GM23338 (cell line): ENCODE measurements at regions not wholly inside any gene's neighbourhood (a gene's known extent, or its start where the extent isn't known, plus 50 kb on each side); places are given as distances from the start of the nearest gene placed in this dataset.

Experiments used
- ATAC-seq: fragments of 200-7000 bp; cut with Tn5 transposase; 3 replicates; pipeline ENCODE4 v1.9.1; 2020
- DNase-seq: peaks from one replicate; pipeline ENCODE4 v3.0.0-alpha.2; 2015; ENCODE audit warnings: low spot score
- H2AFZ ChIP-seq: fragments of 200-600 bp; sonication (generic); 2 replicates; pipeline ENCODE4 v1.8.0; 2016; ENCODE audit warnings: antibody characterized with exemption, mild to moderate bottlenecking, moderate library complexity
- H3F3A ChIP-seq: fragments of 200-600 bp; sonication (generic); replicated peaks from 2 replicates; pipeline ENCODE4 v1.8.0; 2017; ENCODE audit warnings: antibody characterized with exemption, mixed run types, low read depth
- H3K27ac ChIP-seq: fragments of 200-600 bp; sonication (generic); 2 replicates; pipeline ENCODE4 v1.6.1; 2016; ENCODE audit warnings: low read depth
- H3K27me3 ChIP-seq: fragments of 200-600 bp; sonication (generic); 2 replicates; pipeline ENCODE4 v1.8.0; 2016; ENCODE audit warnings: mild to moderate bottlenecking, mixed run types, moderate library complexity; ENCODE audit not compliant: insufficient read depth
- H3K36me3 ChIP-seq: fragments of 200-600 bp; sonication (generic); 2 replicates; pipeline ENCODE4 v1.8.0; 2016; ENCODE audit warnings: mild to moderate bottlenecking; ENCODE audit not compliant: insufficient read depth
- H3K4me1 ChIP-seq: fragments of 200-600 bp; sonication (generic); 2 replicates; pipeline ENCODE4 v1.8.0; 2016; ENCODE audit warnings: mild to moderate bottlenecking, moderate library complexity; ENCODE audit not compliant: insufficient read depth
- H3K4me2 ChIP-seq: fragments of 200-600 bp; sonication (generic); 2 replicates; pipeline ENCODE4 v1.7.1; 2017; ENCODE audit warnings: mixed run types
- H3K4me3 ChIP-seq: fragments of 200-600 bp; sonication (generic); 2 replicates; pipeline ENCODE4 v1.6.1; 2016; ENCODE audit warnings: mixed run types
- H3K79me2 ChIP-seq: fragments of 200-600 bp; sonication (generic); replicated peaks from 2 replicates; pipeline ENCODE4 v1.8.0; 2017; ENCODE audit warnings: mild to moderate bottlenecking; ENCODE audit not compliant: insufficient read depth
- H3K9me2 ChIP-seq: fragments of 200-600 bp; sonication (generic); 2 replicates; pipeline ENCODE4 v1.8.0; 2017; ENCODE audit not compliant: insufficient read depth
- H4K20me1 ChIP-seq: fragments of 200-600 bp; sonication (generic); replicated peaks from 2 replicates; pipeline ENCODE4 v1.8.0; 2017; ENCODE audit warnings: mild to moderate bottlenecking; ENCODE audit not compliant: insufficient read depth
- H3K27ac Mint-ChIP-seq: 2 replicates; pipeline ENCODE4 v1.8.0; 2020; ENCODE audit warnings: inconsistent platforms, mild to moderate bottlenecking, moderate library complexity, mixed read lengths
- H3K27me3 Mint-ChIP-seq: 3 replicates; pipeline ENCODE4 v1.8.0; 2022; ENCODE audit warnings: low read depth, mild to moderate bottlenecking, moderate library complexity, mixed read lengths, inconsistent platforms; ENCODE audit not compliant: insufficient read depth, poor library complexity
- H3K36me3 Mint-ChIP-seq: 3 replicates; pipeline ENCODE4 v1.8.0; 2021; ENCODE audit warnings: low read depth, mild to moderate bottlenecking, inconsistent platforms, moderate library complexity, mixed read lengths
- H3K4me1 Mint-ChIP-seq: 3 replicates; pipeline ENCODE4 v1.8.0; 2020; ENCODE audit warnings: mild to moderate bottlenecking, inconsistent platforms, mixed read lengths
- H3K4me3 Mint-ChIP-seq: 3 replicates; pipeline ENCODE4 v1.8.0; 2021; ENCODE audit warnings: moderate library complexity, mild to moderate bottlenecking, inconsistent platforms, mixed read lengths
- H3K9me3 Mint-ChIP-seq: 3 replicates; pipeline ENCODE4 v1.8.0; 2020; ENCODE audit warnings: moderate library complexity, mild to moderate bottlenecking, inconsistent platforms, mixed read lengths
- CREB1 ChIP-seq: fragments of 250-450 bp; sonication (Bioruptor Pico); IDR thresholded peaks from 2 replicates; pipeline ENCODE4 v1.5.0; 2020; ENCODE audit warnings: low read depth, mild to moderate bottlenecking, moderate library complexity
- EZH2 ChIP-seq: fragments of 200-600 bp; sonication (generic); IDR thresholded peaks from one replicate; pipeline ENCODE4 v1.8.0; 2017; ENCODE audit warnings: antibody characterized with exemption, mild to moderate bottlenecking, low read depth; ENCODE audit not compliant: unreplicated experiment
- EZH2phosphoT487 ChIP-seq: fragments of 200-600 bp; sonication (generic); IDR thresholded peaks from one replicate; pipeline ENCODE4 v1.8.1; 2018; ENCODE audit warnings: antibody characterized with exemption; ENCODE audit not compliant: unreplicated experiment
- JUNB ChIP-seq: IDR thresholded peaks from one replicate; pipeline ENCODE4 v1.6.1; 2016; ENCODE audit warnings: antibody characterized with exemption; ENCODE audit not compliant: unreplicated experiment
- NANOG ChIP-seq: IDR thresholded peaks from 2 replicates; pipeline ENCODE4 v1.6.1; 2016; ENCODE audit warnings: antibody characterized with exemption, borderline replicate concordance
- POLR2AphosphoS5 ChIP-seq: IDR thresholded peaks from 2 replicates; pipeline ENCODE4 v1.6.1; 2016; ENCODE audit warnings: antibody characterized with exemption, low read depth
- STAT1 ChIP-seq: IDR thresholded peaks from one replicate; pipeline ENCODE4 v1.6.1; 2016; ENCODE audit warnings: antibody characterized with exemption; ENCODE audit not compliant: unreplicated experiment
- ZNF114 ChIP-seq: fragments of 250-450 bp; sonication (Bioruptor Pico); IDR thresholded peaks from 2 replicates; pipeline ENCODE4 v1.5.0; 2020; ENCODE audit warnings: mild to moderate bottlenecking, moderate library complexity
- ZNF331 ChIP-seq: fragments of 250-450 bp; sonication (Bioruptor Pico); IDR thresholded peaks from 2 replicates; pipeline ENCODE4 v1.5.0; 2020; ENCODE audit warnings: low read depth, mild to moderate bottlenecking, moderate library complexity
- TF ChIP-seq, protein P1 (sequence below): IDR thresholded peaks from 2 replicates; pipeline ENCODE4 v1.6.1; 2016; ENCODE audit warnings: antibody characterized with exemption
- TF ChIP-seq, protein P2 (sequence below), 2 experiments: fragments of 200-600 bp in 1 of 2; sonication (generic) in 1 of 2; conservative IDR thresholded peaks; 2 replicates each; pipeline versions ENCODE4 v1.5.1 to v1.6.1; 2016 to 2017; ENCODE audit warnings: antibody characterized with exemption in 2 of 2, low read depth in 2 of 2, mild to moderate bottlenecking in 2 of 2, moderate library complexity in 1 of 2
- TF ChIP-seq, protein P3 (sequence below): fragments of 250-450 bp; sonication (Bioruptor Pico); IDR thresholded peaks from 2 replicates; pipeline ENCODE4 v1.5.0; 2020; ENCODE audit warnings: mild to moderate bottlenecking, moderate library complexity
- TF ChIP-seq, protein P4 (sequence below): IDR thresholded peaks from one replicate; pipeline ENCODE4 v1.6.1; 2018; ENCODE audit warnings: antibody characterized with exemption; ENCODE audit not compliant: unreplicated experiment

DNA sequence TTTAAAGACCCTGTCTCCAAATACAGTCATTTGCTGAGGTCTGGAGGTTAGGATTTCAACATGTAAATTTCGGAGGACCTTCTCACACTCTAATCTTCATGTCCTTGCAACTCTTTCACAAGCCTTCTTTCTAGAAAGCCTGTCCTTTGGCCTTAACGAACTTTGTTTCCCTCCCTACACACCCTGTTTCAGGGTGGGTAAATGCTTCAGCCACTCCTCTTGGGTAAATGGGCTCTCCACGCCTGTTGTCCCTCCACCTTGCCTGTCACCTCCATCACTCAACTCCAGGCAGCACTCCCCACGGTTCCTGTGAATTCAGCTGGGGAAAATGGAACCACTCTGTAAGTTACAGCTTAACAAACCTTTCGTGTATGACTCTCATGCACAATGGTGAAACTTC, 84.0 kb upstream of the COG2 start:
- no peak overlapping the region for H3K4me3 Mint-ChIP-seq
- H4K20me1 ChIP-seq: no peaks in the 10 kb centered on the region; the same call in 1 of the 2 replicates
- ATAC-seq (no peak), DNase-seq (no peak)
- no peaks in the 10 kb centered on the region for H3F3A ChIP-seq
- H3K36me3 Mint-ChIP-seq: no peaks in the 10 kb centered on the region
- no peak for TF ChIP-seq JUNB
- TF ChIP-seq, protein P1, sequence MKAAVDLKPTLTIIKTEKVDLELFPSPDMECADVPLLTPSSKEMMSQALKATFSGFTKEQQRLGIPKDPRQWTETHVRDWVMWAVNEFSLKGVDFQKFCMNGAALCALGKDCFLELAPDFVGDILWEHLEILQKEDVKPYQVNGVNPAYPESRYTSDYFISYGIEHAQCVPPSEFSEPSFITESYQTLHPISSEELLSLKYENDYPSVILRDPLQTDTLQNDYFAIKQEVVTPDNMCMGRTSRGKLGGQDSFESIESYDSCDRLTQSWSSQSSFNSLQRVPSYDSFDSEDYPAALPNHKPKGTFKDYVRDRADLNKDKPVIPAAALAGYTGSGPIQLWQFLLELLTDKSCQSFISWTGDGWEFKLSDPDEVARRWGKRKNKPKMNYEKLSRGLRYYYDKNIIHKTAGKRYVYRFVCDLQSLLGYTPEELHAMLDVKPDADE: no peak
- TF ChIP-seq, protein P2, sequence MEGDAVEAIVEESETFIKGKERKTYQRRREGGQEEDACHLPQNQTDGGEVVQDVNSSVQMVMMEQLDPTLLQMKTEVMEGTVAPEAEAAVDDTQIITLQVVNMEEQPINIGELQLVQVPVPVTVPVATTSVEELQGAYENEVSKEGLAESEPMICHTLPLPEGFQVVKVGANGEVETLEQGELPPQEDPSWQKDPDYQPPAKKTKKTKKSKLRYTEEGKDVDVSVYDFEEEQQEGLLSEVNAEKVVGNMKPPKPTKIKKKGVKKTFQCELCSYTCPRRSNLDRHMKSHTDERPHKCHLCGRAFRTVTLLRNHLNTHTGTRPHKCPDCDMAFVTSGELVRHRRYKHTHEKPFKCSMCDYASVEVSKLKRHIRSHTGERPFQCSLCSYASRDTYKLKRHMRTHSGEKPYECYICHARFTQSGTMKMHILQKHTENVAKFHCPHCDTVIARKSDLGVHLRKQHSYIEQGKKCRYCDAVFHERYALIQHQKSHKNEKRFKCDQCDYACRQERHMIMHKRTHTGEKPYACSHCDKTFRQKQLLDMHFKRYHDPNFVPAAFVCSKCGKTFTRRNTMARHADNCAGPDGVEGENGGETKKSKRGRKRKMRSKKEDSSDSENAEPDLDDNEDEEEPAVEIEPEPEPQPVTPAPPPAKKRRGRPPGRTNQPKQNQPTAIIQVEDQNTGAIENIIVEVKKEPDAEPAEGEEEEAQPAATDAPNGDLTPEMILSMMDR (conservative IDR thresholded peaks at IDR 0.05; ENCODE audit: low read depth in 2 of 2): no peak
- TF ChIP-seq, protein P3, sequence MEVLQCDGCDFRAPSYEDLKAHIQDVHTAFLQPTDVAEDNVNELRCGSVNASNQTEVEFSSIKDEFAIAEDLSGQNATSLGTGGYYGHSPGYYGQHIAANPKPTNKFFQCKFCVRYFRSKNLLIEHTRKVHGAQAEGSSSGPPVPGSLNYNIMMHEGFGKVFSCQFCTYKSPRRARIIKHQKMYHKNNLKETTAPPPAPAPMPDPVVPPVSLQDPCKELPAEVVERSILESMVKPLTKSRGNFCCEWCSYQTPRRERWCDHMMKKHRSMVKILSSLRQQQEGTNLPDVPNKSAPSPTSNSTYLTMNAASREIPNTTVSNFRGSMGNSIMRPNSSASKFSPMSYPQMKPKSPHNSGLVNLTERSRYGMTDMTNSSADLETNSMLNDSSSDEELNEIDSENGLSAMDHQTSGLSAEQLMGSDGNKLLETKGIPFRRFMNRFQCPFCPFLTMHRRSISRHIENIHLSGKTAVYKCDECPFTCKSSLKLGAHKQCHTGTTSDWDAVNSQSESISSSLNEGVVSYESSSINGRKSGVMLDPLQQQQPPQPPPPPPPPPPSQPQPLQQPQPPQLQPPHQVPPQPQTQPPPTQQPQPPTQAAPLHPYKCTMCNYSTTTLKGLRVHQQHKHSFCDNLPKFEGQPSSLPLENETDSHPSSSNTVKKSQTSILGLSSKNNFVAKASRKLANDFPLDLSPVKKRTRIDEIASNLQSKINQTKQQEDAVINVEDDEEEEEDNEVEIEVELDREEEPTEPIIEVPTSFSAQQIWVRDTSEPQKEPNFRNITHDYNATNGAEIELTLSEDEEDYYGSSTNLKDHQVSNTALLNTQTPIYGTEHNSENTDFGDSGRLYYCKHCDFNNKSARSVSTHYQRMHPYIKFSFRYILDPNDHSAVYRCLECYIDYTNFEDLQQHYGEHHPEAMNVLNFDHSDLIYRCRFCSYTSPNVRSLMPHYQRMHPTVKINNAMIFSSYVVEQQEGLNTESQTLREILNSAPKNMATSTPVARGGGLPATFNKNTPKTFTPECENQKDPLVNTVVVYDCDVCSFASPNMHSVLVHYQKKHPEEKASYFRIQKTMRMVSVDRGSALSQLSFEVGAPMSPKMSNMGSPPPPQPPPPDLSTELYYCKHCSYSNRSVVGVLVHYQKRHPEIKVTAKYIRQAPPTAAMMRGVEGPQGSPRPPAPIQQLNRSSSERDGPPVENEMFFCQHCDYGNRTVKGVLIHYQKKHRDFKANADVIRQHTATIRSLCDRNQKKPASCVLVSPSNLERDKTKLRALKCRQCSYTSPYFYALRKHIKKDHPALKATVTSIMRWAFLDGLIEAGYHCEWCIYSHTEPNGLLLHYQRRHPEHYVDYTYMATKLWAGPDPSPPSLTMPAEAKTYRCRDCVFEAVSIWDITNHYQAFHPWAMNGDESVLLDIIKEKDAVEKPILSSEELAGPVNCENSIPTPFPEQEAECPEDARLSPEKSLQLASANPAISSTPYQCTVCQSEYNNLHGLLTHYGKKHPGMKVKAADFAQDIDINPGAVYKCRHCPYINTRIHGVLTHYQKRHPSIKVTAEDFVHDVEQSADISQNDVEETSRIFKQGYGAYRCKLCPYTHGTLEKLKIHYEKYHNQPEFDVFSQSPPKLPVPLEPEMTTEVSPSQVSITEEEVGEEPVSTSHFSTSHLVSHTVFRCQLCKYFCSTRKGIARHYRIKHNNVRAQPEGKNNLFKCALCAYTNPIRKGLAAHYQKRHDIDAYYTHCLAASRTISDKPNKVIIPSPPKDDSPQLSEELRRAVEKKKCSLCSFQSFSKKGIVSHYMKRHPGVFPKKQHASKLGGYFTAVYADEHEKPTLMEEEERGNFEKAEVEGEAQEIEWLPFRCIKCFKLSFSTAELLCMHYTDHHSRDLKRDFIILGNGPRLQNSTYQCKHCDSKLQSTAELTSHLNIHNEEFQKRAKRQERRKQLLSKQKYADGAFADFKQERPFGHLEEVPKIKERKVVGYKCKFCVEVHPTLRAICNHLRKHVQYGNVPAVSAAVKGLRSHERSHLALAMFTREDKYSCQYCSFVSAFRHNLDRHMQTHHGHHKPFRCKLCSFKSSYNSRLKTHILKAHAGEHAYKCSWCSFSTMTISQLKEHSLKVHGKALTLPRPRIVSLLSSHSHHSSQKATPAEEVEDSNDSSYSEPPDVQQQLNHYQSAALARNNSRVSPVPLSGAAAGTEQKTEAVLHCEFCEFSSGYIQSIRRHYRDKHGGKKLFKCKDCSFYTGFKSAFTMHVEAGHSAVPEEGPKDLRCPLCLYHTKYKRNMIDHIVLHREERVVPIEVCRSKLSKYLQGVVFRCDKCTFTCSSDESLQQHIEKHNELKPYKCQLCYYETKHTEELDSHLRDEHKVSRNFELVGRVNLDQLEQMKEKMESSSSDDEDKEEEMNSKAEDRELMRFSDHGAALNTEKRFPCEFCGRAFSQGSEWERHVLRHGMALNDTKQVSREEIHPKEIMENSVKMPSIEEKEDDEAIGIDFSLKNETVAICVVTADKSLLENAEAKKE: no peak
- no peak for TF ChIP-seq ZNF331 (CRISPR knock-in tag)
- TF ChIP-seq EZH2: no peak
- TF ChIP-seq POLR2AphosphoS5: no peak
- TF ChIP-seq EZH2phosphoT487: no peak
- no peak for TF ChIP-seq NANOG
- TF ChIP-seq STAT1: no peak
- no peak for TF ChIP-seq ZNF114 (CRISPR knock-in tag)
- TF ChIP-seq, protein P4, sequence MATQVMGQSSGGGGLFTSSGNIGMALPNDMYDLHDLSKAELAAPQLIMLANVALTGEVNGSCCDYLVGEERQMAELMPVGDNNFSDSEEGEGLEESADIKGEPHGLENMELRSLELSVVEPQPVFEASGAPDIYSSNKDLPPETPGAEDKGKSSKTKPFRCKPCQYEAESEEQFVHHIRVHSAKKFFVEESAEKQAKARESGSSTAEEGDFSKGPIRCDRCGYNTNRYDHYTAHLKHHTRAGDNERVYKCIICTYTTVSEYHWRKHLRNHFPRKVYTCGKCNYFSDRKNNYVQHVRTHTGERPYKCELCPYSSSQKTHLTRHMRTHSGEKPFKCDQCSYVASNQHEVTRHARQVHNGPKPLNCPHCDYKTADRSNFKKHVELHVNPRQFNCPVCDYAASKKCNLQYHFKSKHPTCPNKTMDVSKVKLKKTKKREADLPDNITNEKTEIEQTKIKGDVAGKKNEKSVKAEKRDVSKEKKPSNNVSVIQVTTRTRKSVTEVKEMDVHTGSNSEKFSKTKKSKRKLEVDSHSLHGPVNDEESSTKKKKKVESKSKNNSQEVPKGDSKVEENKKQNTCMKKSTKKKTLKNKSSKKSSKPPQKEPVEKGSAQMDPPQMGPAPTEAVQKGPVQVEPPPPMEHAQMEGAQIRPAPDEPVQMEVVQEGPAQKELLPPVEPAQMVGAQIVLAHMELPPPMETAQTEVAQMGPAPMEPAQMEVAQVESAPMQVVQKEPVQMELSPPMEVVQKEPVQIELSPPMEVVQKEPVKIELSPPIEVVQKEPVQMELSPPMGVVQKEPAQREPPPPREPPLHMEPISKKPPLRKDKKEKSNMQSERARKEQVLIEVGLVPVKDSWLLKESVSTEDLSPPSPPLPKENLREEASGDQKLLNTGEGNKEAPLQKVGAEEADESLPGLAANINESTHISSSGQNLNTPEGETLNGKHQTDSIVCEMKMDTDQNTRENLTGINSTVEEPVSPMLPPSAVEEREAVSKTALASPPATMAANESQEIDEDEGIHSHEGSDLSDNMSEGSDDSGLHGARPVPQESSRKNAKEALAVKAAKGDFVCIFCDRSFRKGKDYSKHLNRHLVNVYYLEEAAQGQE: no peak
- TF ChIP-seq CREB1 (CRISPR knock-in tag): no peak
- H3K36me3 ChIP-seq: no peaks in the 10 kb centered on the region
- H3K27ac Mint-ChIP-seq: no peak overlapping the region
- H3K27me3 ChIP-seq: no peaks in the 10 kb centered on the region
- peaks cover 5% of the 10 kb centered on the region for H3K4me1 Mint-ChIP-seq
- no peak overlapping the region for H3K4me3 ChIP-seq
- no peak overlapping the region for H2AFZ ChIP-seq
- no peaks in the 10 kb centered on the region for H3K79me2 ChIP-seq
- H3K4me1 ChIP-seq: no peaks in the 10 kb centered on the region
- H3K9me3 Mint-ChIP-seq: no peaks in the 10 kb centered on the region
- 0 out of 2 replicates have a peak, but pooled peaks cover 4% of the 10 kb centered on the region for H3K9me2 ChIP-seq
- H3K27ac ChIP-seq: no peak overlapping the region
- H3K27me3 Mint-ChIP-seq: peaks cover 3% of the 10 kb centered on the region
- H3K4me2 ChIP-seq: no peak overlapping the region
